H1 (cell line): ENCODE measurements at regions not wholly inside any gene's neighbourhood (a gene's known extent, or its start where the extent isn't known, plus 50 kb on each side); places are given as distances from the start of the nearest gene placed in this dataset.

Experiments used
- E2F6 ChIP-seq: IDR thresholded peaks from 2 replicates; pipeline ENCODE4 v1.6.1; 2012; ENCODE audit warnings: inconsistent platforms
- JUND ChIP-seq: IDR thresholded peaks from 2 replicates; pipeline ENCODE4 v1.6.1; 2011; ENCODE audit warnings: mild to moderate bottlenecking, improper control_type of control experiment, low read length
- NANOG ChIP-seq: IDR thresholded peaks from 2 replicates; pipeline ENCODE4 v1.6.1; 2011; ENCODE audit warnings: low read length, low read depth, mild to moderate bottlenecking, inconsistent platforms; ENCODE audit not compliant: insufficient read depth, poor library complexity, severe bottlenecking
- PHF8 ChIP-seq: fragments of 200-600 bp; sonication (generic); conservative IDR thresholded peaks from 2 replicates; pipeline ENCODE4 v1.7.1; 2012; ENCODE audit warnings: low read depth, mild to moderate bottlenecking, inconsistent platforms, low read length, moderate library complexity
- SIRT6 ChIP-seq: IDR thresholded peaks from one replicate; pipeline ENCODE4 v1.7.1; 2012; ENCODE audit warnings: low read length, inconsistent platforms
- SP2 ChIP-seq: IDR thresholded peaks from 2 replicates; pipeline ENCODE4 v1.6.1; 2012; ENCODE audit warnings: mild to moderate bottlenecking, low read length, inconsistent platforms
- TAF1 ChIP-seq: IDR thresholded peaks from 2 replicates; pipeline ENCODE4 v1.6.1; 2011; ENCODE audit warnings: mild to moderate bottlenecking, low read depth, low read length

GRCh38 chr1:5649795-5650194 is 342.4 kb downstream of the NPHP4 start (continued):
- TF ChIP-seq PHF8 (no peak), JUND (no peak), SIRT6 (no peak), NANOG (no peak), TAF1 (no peak), E2F6 (no peak), SP2 (no peak)
- TF ChIP-seq, all 59 proteins: peak for 0
